ENCODE measurements at regions not wholly inside any gene's neighbourhood (a gene's known extent, or its start where the extent isn't known, plus 50 kb on each side); places are given as distances from the start of the nearest gene placed in this dataset.
"Not testable (repeated sequence)": the region's sequence is repeated elsewhere in the genome, so short reads cannot be mapped to it uniquely, and the experiment has no call there.

DNA sequence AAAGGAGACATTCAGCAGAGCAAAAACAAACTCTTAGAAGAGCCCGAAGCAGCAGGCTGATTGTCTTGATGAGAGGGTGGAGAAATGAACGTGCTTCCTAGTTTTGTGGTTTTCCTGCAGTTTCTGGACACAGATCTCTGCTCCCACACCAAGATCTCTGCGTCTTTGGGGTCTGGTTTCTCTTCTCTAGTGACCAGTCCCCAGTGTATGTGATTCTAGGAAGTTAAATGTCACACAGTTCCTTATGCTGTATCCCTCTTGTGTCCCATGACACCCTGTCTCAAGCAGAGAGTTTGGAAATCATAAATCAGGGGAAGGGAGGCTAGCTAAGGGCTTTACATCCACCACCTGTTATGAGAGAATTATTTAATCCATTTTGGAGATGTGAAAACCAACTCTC, 55.4 kb upstream of the KLF14 start:
- H3K27me3 ChIP-seq, result no peaks in the 10 kb centered on the region
- no peaks in the 10 kb centered on the region for H3K9me3 ChIP-seq
- no peaks in the 10 kb centered on the region for H3K36me3 ChIP-seq
- TF ChIP-seq, protein P1, sequence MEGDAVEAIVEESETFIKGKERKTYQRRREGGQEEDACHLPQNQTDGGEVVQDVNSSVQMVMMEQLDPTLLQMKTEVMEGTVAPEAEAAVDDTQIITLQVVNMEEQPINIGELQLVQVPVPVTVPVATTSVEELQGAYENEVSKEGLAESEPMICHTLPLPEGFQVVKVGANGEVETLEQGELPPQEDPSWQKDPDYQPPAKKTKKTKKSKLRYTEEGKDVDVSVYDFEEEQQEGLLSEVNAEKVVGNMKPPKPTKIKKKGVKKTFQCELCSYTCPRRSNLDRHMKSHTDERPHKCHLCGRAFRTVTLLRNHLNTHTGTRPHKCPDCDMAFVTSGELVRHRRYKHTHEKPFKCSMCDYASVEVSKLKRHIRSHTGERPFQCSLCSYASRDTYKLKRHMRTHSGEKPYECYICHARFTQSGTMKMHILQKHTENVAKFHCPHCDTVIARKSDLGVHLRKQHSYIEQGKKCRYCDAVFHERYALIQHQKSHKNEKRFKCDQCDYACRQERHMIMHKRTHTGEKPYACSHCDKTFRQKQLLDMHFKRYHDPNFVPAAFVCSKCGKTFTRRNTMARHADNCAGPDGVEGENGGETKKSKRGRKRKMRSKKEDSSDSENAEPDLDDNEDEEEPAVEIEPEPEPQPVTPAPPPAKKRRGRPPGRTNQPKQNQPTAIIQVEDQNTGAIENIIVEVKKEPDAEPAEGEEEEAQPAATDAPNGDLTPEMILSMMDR (IDR thresholded peaks at IDR 0.05), result no peak
- no peak overlapping the region for H3K4me3 ChIP-seq
- intact Hi-C loops (cut with DNase I; ENCODE audit: low total_unique reads), result no loop called here
- DNase-seq, result no peak
- H3K27ac ChIP-seq, result no peak overlapping the region
- no peaks in the 10 kb centered on the region for H3K4me1 ChIP-seq

DNA sequence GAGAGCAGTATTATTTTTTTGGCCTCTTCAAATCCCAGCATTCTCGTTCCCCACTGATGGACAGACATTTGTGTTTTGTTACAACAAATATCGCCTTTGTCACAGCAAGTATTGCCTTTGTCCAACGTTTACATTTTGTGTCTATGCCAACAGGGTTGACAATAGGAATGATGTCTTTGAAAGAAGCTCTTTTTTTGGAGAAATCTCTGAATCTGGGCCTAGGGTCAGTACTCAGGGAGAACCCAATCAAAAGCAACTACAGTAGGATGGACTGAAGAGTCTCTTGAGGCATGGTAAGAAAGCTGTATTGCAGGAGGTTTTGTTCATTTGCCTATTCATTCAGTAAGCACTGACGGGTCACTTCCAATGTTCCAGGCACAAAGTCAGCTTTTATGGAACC, 57.7 kb upstream of the KLF14 start:
- H3K27ac ChIP-seq, result no peak overlapping the region
- no peaks in the 10 kb centered on the region for H3K27me3 ChIP-seq
- no peak overlapping the region for H3K4me3 ChIP-seq
- H3K9me3 ChIP-seq, result no peaks in the 10 kb centered on the region
- H3K4me1 ChIP-seq, result no peaks in the 10 kb centered on the region
- DNase-seq, result no peak
- intact Hi-C loops (cut with DNase I; ENCODE audit: low total_unique reads), result no loop called here
- TF ChIP-seq, protein P1 (IDR thresholded peaks at IDR 0.05), result no peak
- no peaks in the 10 kb centered on the region for H3K36me3 ChIP-seq

GRCh38 chr7:130793855-130794618, 60.0 kb upstream of the KLF14 start:
- Histone ChIP-seq H3K27ac (no peak overlapping the region), H3K9me3 (no peaks in the 10 kb centered on the region), H3K27me3 (no peaks in the 10 kb centered on the region), H3K4me1 (no peaks in the 10 kb centered on the region), H3K4me3 (no peak overlapping the region), H3K36me3 (no peaks in the 10 kb centered on the region)
- TF ChIP-seq, protein P1 (IDR thresholded peaks at IDR 0.05), result no peak
- intact Hi-C loops (cut with DNase I; ENCODE audit: low total_unique reads), result no loop called here
- no peak for DNase-seq

DNA sequence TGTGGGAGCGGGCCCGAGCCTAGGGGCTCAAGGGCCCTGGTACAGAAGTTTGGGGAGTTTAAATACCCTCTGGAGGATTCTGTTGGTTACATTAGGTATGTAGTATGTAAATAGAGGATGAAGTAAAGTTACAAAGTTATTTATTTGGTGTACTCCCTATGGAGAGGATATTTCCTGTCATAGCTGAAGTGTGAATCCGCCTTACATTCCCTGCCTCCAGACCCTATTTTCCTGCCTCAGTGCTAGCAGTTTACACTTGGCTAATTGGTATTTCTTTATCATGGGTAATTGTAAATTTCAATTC, 60.6 kb upstream of the KLF14 start:
- Histone ChIP-seq H3K27ac (no peak overlapping the region), H3K4me1 (no peaks in the 10 kb centered on the region), H3K36me3 (no peaks in the 10 kb centered on the region), H3K9me3 (no peaks in the 10 kb centered on the region), H3K4me3 (no peak overlapping the region), H3K27me3 (no peaks in the 10 kb centered on the region)
- TF ChIP-seq, protein P1 (IDR thresholded peaks at IDR 0.05), result no peak
- intact Hi-C loops (cut with DNase I; ENCODE audit: low total_unique reads), result no loop called here
- no peak for DNase-seq

GRCh38 chr7:130796425-130796824, 62.4 kb upstream of the KLF14 start:
- H3K4me3 ChIP-seq; DNase-seq; H3K9me3 ChIP-seq; H3K27ac ChIP-seq; intact Hi-C loops (cut with DNase I; ENCODE audit: low total_unique reads); H3K27me3 ChIP-seq; H3K36me3 ChIP-seq; H3K4me1 ChIP-seq: not testable (repeated sequence)

DNA sequence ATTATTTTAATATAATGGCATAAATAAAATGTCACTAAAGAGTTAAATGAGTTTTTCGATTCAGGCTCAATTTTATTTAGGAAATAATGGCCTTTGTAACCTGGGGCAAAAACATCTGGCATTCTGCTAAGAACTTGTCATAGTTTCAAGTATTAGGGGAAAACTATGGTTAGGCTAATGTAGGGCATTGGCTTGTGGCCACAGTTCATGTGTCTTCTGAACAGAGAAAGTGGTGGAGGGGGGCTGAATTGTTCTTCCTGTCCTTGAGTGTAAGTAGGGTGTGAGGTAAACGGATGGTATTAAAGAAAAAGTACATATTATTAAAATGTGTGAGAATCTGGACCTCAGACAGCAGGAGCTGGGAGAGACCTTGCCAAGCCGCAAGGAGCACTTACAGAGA, 69.1 kb upstream of the KLF14 start:
- Histone ChIP-seq H3K4me3 (no peak overlapping the region), H3K27me3 (peaks cover 0 to 7% of the 10 kb centered on the region in 2 donors), H3K27ac (no peak overlapping the region), H3K36me3 (no peaks in the 10 kb centered on the region), H3K9me3 (no peaks in the 10 kb centered on the region), H3K4me1 (no peaks in the 10 kb centered on the region)
- intact Hi-C loops (cut with DNase I; ENCODE audit: low total_unique reads), result no loop called here
- no peak for DNase-seq
- TF ChIP-seq, protein P1 (IDR thresholded peaks at IDR 0.05), result no peak
